ENCODE measurements at regions not wholly inside any gene's neighbourhood (a gene's known extent, or its start where the extent isn't known, plus 50 kb on each side); places are given as distances from the start of the nearest gene placed in this dataset.

- DNase-seq: no peak
These were observed 185.7 kb downstream of the ARRDC4 start for GRCh38 chr15:98146031-98146820.

- peak; percentile 28 for DNase-seq
These were observed 186.9 kb downstream of the ARRDC4 start for GRCh38 chr15:98147415-98147814.

- DNase-seq: peak; percentile 65
These were observed 189.6 kb downstream of the ARRDC4 start for GRCh38 chr15:98150084-98150483.

- DNase-seq: no peak
These were observed 190.0 kb downstream of the ARRDC4 start for GRCh38 chr15:98150536-98150935.

- no peak for DNase-seq
These were observed 190.6 kb downstream of the ARRDC4 start for GRCh38 chr15:98151096-98151495.

- DNase-seq: no peak
These were observed 191.7 kb downstream of the ARRDC4 start for GRCh38 chr15:98152156-98152555.

- no peak for DNase-seq
These were observed 194.4 kb downstream of the ARRDC4 start for GRCh38 chr15:98154863-98155262.

- no peak for DNase-seq
These were observed 194.9 kb downstream of the ARRDC4 start for GRCh38 chr15:98155356-98155755.

- DNase-seq: peak; percentile 80
These were observed 199.7 kb downstream of the ARRDC4 start for GRCh38 chr15:98160236-98160635.

GRCh38 chr15:98163319-98164045, 203.0 kb downstream of the ARRDC4 start:
- DNase-seq: no peak

GRCh38 chr15:98164571-98164970, 204.1 kb downstream of the ARRDC4 start:
- no peak for DNase-seq

- DNase-seq: no peak
These were observed 204.5 kb downstream of the ARRDC4 start for GRCh38 chr15:98164986-98165385.

GRCh38 chr15:98167722-98168268, 207.3 kb downstream of the ARRDC4 start:
- no peak for DNase-seq

- DNase-seq: peak; percentile 21
These were observed 209.0 kb downstream of the ARRDC4 start for GRCh38 chr15:98169551-98169950.

- DNase-seq: peak; percentile 5
These were observed 213.8 kb downstream of the ARRDC4 start for GRCh38 chr15:98174286-98174685.

- no peak for DNase-seq
These were observed 214.3 kb downstream of the ARRDC4 start for GRCh38 chr15:98174841-98175240.

GRCh38 chr15:98177966-98178592, 217.6 kb downstream of the ARRDC4 start:
- DNase-seq: peak; percentile 85

GRCh38 chr15:98178861-98179260, 218.4 kb downstream of the ARRDC4 start:
- DNase-seq: no peak

GRCh38 chr15:98187549-98187948, 227.0 kb downstream of the ARRDC4 start:
- no peak for DNase-seq

GRCh38 chr15:98190914-98191313, 230.4 kb downstream of the ARRDC4 start:
- DNase-seq: no peak

- DNase-seq: no peak
These were observed 235.3 kb downstream of the ARRDC4 start for GRCh38 chr15:98195796-98196195.

- DNase-seq: no peak
These were observed 235.9 kb downstream of the ARRDC4 start for GRCh38 chr15:98196371-98196770.

GRCh38 chr15:98202256-98202655, 241.8 kb downstream of the ARRDC4 start:
- DNase-seq: no peak

Data from hematopoietic multipotent progenitor cell treated with erythropoietin and hydrocortisone succinate and interleukin-3 and kit ligand, for 6 days (in vitro differentiated cells).